PC-3 (cell line): ENCODE measurements at regions not wholly inside any gene's neighbourhood (a gene's known extent, or its start where the extent isn't known, plus 50 kb on each side); places are given as distances from the start of the nearest gene placed in this dataset.

Experiments used
- CTCF ChIP-seq: fragments of 300-600 bp; sonication (generic); conservative IDR thresholded peaks from 2 replicates; pipeline ENCODE4 v1.5.1; 2017; ENCODE audit warnings: antibody characterized with exemption, low read depth, mild to moderate bottlenecking, low read length
- EZH2 ChIP-seq: fragments of 300-600 bp; sonication (generic); IDR thresholded peaks from one replicate; pipeline ENCODE4 v1.6.1; 2017; ENCODE audit warnings: antibody characterized with exemption, mild to moderate bottlenecking, low read length; ENCODE audit not compliant: unreplicated experiment
- EZH2phosphoT487 ChIP-seq: fragments of 300-600 bp; sonication (generic); IDR thresholded peaks from 2 replicates; pipeline ENCODE4 v1.6.1; 2018; ENCODE audit warnings: mild to moderate bottlenecking, antibody characterized with exemption, low read length, borderline replicate concordance

- TF ChIP-seq EZH2 (no peak), CTCF (no peak), EZH2phosphoT487 (no peak)
Measured at GRCh38 chr2:21543630-21544029, 419.9 kb downstream of the TDRD15 start.
